HG03025 (cell line): ENCODE measurements at regions not wholly inside any gene's neighbourhood (a gene's known extent, or its start where the extent isn't known, plus 50 kb on each side); places are given as distances from the start of the nearest gene placed in this dataset.
"Not testable (repeated sequence)": the region's sequence is repeated elsewhere in the genome, so short reads cannot be mapped to it uniquely, and the experiment has no call there.

Experiments used
- ATAC-seq: cut with Tn5 transposase; IDR thresholded peaks from one replicate; pipeline ENCODE4 v1.9.1; 2021; ENCODE audit warnings: mild to moderate bottlenecking, moderate library complexity; ENCODE audit not compliant: unreplicated experiment, low FRiP score

DNA sequence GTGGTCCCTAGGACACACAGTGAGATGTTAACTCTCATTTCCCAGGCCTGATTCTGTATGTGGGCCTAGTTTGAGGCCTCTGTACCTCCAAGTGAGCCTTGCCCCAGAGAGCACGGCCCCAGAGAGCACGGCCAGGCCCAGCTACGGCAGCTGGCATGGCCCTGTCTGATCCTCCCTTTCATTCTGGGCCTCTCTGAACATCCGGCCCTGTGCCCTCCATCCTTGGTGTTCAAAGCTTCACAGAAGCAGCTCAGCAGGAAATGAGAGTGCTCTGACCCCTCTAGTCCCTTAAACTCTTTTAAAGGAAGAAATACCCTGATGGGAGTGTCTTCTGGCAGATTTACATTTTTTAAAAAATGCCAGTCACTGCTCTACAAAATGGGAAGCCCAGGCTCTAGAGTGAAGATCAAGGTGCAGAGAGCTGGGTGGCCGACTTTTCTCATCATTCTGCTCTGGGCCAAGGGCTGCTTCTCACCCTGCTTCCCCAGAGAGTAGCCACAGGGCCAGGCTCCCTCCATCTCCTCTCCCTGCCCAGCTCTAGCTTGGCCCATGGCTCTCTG, 171.9 kb downstream of the RPS24 start:
- ATAC-seq: no peak

DNA sequence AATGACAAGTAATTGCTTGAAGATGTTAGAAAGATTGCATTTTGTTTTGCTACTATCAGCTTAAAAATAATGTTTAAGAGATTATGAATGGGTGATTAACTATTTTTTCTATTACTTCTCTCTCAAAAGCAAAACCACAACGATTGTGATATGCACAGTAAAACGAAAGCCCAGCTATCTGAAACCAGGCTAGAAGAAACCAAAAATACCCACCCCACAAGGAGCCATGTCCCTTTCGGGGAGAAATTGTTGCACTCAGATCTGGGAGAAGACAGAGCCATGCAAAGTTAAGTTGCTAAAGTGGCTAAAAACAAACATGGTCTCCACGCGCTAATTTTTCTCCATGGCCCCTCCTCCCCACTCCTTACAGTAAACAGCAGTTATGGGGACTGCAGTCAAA, 173.6 kb downstream of the RPS24 start:
- ATAC-seq: no peak

DNA sequence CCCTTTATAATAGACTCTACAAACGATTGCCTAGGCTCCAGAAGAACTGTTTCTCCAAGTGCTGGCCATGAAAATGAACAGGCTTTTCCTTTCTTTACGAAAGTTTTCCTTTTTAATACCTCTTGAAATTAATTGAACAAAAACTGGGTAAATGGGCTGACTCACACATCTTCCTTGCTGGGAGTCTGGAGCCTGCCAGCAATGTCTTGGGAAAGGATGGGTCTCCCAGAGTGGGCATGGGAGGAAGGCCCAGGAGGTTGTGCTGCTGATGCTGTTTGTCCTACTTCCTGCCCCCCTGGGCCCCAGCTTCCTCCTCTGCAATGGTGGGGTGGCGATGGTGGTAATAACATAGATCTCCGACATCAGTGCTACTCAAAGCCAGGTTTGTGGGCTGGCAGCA, 174.1 kb downstream of the RPS24 start:
- no peak for ATAC-seq

DNA sequence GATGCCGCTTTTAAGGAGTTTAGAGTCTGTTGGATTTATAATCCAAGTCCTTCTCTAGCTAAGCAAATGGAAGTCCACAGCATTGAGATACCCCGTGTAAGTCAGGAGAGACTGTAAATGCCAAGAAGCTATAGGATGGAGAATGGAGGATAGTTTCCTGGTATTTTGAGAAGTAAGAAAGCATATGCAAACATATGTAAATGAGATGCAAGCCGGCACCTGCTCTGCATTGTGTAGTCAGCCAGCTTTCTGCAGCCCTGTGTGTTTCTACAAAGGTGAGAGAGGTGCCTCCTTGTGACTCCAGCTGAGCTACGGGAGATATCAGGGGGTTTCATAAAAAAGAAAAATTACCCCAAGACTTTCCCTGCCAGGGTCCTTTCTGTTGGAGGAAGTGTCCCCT, 176.3 kb downstream of the RPS24 start:
- ATAC-seq: no peak

DNA sequence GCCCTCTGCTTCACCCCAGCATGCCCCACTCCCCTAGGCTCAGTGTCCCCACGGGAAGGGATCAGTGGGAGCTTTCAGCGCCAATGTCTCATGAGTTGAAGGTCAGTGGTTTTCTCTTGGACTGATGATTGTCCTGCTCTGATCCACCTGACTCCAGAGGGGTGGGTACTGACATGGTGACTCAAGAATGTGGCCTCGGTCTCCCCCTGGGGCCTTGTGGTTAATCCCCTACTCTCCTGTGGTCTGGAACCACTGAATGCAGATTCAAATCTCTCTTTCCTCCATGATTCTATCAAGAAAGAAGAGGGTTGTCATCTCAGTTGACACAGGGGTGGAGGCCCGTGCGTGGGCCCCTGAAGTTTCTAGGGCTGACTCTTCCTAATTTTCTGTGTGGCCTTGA, 176.9 kb downstream of the RPS24 start:
- no peak for ATAC-seq

DNA sequence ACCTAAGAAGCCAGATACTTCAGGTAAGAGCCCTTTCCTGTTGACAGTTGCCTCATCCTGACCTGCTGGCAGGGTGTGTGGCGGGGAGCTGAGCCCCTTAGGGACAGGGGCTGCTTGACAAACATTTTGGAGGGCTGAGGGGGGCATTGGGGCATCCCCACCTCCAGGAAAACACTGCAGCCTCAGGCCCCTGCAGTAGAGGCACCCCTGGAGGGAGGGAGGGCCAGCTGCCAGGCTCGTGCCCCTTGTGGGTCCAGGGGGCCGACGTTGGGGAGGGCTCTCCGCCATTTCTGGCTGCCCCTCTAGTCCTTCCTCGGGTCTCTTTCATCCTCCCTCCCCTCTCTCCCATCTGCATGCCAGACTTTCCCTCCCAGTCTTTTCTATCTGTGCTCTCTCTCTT, 177.3 kb downstream of the RPS24 start:
- ATAC-seq: no peak

DNA sequence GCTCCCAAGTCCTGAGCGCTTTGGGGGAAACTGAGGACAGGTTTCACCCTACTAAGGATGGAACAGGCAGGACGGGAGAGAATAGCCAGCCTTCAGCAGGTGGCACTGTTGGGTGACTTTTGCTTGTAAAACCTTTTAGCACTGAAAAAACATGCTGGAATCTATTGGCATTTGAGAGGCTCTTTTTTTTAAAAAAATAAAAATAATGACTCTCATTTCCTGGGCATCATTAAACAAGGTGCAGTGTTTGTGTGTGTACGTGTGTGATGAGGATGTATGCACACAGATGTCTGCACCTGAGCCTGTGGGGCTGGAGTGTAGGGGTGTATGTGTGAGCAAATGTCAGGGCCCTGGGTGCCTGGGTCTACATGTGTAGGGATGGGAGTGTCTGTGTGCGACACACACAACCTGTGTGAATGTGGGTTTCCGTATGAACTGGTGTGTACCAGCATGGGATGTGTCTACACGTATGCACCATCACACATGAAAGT, 177.9 kb downstream of the RPS24 start:
- no peak for ATAC-seq

DNA sequence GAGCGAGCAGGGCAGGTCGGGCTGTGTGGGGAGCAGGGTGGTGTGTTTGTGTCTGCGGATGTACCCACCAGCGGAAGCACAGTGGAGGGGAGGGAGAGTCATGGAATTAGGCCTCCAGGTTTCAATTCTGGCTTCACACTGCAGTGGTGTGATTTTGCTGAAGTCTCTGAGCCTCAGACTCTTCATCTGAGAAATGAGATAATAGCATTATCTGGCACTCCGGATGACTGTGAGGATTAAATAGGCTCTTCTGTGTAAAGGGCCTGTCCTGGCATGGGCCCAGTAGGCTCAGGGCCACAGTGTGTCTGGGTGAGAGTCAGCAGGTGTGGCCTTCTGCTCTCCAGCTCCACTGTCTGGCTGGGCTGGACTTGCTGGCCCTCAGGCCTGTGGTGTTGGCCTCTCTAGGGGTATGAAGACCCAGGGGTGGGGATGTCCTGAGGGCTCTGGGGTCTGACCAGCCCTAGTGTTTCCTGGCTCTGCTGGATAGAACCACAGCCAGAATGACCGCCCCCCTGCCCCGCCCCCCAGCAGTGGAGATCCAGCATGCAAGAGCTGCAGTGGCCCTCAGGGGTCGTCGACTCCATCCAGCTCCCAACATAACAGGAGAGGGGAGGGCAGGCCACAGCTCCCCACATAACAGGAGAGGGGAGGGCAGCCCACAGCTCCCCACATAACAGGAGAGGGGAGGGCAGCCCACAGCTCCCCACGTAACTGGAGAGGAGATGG, 178.6 kb downstream of the RPS24 start:
- ATAC-seq: no peak

DNA sequence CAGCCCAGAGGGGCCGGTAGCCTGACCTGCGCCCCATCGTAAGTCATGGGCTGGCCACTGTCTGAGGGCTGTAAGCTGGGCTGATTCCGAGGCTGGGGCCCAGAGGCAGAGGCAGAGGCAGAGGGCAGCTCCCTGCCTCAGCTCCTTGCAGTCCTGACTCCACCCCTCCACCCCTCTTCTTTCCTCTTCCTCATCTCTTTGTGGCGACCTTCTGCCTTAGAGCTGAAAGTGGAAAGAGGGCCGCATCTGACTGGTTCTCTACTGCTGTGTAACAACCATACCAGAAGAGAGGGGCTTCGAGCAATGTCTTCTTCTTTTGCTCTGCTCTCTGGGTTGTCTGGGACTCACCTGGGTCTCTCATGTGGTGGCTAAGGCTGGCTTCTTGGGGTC, 179.1 kb downstream of the RPS24 start:
- ATAC-seq: no peak

DNA sequence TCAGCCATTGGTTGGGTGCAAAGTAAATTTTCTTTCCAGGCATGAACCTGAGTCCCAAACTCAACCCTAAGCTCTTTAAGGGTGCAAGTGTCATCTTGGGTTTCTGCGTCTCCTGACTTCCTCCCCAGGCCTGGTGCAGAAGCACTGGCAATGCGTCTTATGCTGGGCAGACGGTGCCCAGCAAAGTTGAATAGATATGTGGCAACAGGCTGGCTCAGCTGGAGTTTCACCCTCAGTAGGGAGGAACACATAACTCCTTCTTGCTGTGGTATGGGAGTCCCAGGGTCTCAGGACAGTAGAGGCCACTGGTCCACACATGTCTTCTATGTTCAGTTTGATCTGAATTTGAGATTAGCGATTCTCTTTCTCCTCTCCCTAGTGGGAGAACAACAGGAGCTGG, 181.3 kb downstream of the RPS24 start:
- ATAC-seq: no peak

DNA sequence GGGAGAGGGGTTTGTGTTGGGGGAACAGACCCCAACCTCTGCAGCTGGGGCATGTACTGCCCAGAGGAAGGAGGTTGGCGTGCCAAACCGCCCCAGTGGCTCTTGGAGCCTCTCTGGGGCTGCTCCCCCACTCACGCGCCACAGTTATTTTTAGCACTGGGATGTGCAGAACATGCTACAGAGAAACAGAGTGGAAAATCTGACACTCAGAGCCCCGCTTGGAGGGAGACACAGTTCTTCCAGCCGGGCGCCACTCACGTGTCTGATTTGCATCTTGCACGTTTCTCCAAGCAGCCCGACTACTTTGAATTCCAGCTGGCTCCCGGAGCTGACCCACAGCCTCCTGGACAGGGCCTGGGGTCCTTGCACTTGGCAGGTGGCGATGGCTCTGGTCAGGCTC, 182.0 kb downstream of the RPS24 start:
- ATAC-seq: no peak

DNA sequence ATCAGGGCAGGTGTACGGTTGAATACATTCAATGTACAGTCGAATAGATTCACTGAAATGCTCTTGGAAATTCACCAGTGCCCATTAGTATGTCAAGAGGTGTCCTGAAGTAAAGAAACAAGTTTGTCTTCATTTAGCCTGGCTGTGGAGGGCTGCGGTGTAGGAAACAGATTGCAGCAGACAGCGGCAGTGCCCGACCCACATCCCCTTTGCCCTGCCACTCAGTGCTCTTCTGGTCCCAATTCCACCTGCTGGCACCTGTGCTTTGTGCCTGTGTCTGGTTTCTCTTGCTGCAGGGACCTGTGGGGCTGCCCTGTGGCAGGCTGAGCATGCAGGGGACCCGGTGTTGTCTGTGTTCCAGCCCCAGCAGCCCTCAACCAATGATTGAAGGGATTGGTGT, 183.7 kb downstream of the RPS24 start:
- no peak for ATAC-seq

DNA sequence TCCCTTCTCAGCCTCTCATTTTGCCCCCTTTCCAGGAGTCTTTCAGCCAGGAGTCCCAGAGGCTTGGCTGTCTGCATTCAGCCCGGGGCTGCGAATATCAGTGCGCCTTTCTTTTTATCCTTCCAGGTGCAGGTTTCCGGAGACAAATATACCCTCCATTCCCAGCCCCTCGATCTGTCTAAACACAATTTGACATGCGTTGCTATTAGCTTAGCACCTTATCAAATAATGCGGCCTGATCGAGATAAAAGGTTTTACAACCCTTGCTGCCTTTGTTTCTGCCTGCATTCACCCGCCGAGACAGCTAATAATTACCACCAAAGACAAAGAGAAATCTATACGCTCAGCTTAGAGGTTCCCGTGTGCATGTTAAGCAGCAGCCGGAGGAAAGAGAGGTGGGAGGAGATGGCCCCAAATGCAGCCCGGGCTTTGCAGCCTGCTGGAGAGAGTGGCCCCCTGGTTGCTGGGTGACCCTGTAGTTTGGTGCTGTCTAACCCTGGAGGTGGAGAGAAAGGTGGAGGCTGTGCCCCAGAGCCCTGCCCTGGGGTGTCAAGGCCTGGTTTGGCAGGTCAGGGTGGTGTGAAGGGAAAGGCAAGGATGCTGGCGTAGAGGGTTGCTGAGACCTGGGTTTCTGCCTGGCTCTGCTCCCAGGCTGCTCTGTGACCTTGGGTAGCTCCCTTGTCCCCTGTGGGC, 185.3 kb downstream of the RPS24 start:
- no peak for ATAC-seq

DNA sequence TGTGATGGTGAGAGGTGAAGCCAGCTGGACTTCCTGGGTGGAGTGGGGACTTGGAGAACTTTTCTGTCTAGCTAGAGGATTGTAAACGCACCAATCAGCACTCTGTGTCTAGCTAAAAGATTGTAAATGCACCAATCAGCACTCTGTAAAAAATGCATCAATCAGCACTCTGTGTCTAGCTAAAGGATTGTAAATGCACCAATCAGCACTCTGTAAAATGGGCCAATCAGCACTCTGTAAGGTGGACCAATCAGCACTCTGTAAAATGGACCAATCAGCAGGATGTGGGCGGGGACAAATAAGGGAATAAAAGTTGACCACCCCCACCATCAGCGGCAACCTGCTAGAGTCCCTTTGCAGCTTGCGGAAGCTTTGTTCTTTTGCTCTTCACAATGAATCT, 185.9 kb downstream of the RPS24 start:
- not testable (repeated sequence) for ATAC-seq

DNA sequence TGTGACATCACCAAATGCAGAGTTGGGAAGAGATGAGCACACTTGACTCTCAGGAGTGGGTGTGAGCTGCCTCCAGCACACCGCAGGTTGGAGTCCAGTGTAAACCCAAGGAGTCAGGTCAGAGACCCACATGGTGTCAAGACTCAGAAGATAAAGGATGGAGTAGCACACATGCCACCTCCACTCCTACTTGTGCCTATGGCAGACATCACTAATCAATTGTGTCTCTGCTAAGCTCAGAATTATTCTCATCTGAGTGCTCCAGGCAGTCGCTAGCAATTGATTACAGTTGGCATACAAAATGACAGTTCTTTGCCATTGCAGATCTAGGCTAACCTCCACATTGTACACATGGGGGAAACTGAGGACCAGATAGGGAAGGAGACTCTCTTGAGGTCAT, 187.1 kb downstream of the RPS24 start:
- no peak for ATAC-seq

DNA sequence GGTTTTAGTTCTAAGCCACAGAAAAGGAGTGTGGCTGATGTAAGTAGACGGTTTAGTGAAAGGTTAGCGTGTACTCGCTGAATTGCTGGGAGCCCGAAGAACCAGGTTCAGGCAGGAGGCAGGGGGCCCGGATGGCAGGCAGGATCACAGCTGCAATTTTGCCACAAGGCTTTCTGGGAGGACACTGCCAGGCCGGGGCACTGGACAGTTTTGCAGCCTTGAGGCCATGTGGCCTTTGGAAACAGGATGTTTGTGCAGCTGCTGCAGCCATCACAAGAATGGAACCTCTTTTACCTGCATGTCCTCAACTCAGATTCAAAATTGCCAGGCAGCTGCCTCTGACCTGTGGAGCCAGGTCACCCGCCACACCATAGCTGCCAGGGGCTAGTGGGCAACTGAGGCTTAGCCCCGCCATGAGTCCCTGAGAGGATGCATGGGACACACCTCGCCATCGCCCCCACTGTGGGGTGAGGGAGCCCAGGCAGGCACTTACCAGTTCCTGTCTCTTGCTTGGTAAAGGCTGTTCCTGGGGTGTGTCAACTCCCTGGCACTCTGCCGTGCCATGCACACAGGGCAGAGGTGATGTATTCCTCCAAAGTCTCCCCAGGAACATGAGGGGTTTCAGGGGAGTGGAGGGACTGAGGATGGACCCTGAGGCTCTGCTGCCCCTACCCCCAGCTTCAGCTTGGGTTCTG, 188.6 kb downstream of the RPS24 start:
- ATAC-seq: no peak

DNA sequence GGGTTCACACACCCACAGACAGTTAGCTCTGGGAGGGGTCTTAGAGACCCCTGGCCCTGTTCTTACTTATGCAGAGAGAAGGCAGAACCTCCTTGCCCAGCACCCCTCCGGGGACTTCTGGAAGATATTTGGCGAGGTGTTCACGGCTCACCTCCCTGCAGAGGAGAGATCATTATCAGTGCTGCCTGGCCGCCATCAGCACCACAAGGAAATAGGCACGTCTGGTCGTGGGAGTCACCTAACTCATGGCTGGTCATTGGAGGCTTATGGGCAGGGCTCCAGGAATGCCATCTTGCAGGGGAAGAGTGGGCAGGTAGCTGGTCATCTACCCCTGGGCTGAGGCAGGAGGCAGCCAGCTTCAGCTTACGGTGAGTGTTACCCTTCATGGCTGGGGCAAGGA, 189.4 kb downstream of the RPS24 start:
- no peak for ATAC-seq

DNA sequence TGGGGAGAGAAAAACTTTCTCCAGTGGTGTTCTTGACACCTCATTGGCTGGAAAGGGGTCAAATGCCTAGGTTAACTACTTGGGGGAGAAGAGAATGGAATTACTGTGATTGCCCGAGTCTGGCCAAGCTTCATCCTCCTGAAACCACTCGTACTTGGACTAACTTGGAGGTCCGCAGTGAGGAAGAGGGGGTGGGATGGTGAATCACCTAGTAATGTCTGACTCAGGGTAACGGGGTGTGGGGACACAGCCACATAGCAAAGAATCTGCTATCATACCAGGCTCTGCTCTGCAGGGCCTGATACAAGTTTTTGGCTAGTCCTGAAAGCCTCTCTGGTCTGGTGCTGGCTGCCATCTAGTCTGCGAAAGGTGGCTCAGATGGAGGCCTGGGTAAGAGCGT, 190.9 kb downstream of the RPS24 start:
- ATAC-seq: no peak

DNA sequence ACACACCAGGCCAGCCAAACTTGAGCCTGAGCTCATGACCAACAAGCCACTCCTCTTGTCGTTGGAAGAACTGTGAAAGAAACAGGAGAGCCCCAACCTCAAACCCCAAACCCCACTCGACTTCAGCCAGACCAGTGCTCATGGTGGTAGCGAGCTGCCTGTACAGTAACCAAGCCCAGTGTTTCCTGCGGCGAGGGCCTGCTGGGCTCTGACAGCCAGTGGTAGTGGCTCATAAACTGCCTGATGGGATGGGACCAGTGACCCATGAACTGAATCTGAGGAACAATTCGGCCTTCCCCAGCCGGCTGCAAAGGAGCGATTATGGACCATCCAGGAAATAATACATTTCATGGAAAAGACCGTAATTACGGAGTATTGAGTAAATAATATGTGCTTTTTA, 191.9 kb downstream of the RPS24 start:
- ATAC-seq: no peak

DNA sequence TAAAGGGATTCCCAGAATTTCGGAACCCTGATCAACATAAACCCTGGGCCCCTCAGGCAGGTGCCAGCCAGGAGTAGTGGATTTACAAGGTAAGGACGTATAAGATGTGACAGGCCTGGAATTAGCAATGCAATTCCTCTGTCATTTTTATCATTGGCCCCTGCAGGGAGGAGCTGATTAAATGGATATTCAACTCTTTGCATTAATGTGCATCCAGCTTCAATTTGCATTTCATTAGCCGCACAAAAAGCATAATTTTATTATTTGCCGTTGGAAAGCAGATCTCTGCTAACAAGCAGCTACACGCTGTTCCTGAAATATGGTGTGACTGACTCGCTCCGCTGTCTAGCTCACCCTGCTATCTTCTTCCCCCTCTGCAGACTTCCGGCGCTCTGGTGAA, 195.8 kb downstream of the RPS24 start:
- ATAC-seq: no peak

DNA sequence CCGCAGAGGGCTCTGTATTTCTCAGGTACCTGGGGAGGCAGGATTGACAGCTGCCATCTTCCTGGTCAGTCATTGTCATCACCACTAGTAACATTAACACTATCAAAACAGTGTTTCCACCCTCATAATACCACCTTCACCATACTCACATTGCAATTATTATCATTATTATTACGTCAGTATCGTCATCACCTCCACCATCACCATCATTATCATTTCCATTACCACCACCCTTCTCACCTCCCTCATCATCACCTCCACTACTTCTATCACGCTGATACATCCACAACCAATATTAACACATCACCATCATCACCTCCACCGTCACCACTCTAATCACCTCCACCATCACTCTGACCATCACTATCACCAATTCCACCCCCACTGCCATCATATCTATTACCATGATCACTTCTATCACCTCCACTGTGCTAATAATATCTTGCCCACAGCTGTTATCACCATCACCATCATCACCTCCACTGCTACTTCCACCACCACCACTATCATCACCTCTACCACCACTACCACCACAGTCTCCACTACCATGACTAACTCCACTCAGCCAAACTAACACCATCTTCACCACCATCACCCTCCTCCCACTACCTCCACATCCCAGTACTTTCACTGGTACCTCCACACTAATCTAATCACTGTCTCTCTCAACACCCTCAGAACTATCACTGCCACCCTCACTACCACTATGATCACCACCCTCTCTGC, 196.4 kb downstream of the RPS24 start:
- no peak for ATAC-seq
